RPMI8226 (cell line): ENCODE measurements at regions not wholly inside any gene's neighbourhood (a gene's known extent, or its start where the extent isn't known, plus 50 kb on each side); places are given as distances from the start of the nearest gene placed in this dataset.

Source experiments
- DNase-seq: peaks from one replicate; pipeline ENCODE4 v3.0.0-alpha.2; 2015

DNA sequence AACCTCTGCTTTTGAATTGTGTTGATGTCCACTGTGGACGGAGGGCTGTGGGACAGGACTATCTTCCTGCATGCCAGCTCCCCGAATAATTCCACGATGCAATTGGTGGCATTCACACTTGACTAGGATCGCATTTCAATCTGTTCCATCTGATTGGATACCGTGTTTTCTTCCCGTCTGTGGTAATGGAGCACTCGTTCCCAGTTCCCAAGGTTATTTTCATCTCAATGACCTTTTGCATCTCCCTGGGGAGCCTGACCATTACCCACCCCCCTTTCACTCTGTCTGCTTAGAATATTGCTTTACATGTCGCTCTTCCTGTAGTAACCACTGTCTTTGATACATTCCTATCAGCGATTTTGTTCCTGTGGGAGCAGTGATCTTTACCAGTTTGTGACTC, 402.2 kb upstream of the WWC1 start:
- DNase-seq: no peak

DNA sequence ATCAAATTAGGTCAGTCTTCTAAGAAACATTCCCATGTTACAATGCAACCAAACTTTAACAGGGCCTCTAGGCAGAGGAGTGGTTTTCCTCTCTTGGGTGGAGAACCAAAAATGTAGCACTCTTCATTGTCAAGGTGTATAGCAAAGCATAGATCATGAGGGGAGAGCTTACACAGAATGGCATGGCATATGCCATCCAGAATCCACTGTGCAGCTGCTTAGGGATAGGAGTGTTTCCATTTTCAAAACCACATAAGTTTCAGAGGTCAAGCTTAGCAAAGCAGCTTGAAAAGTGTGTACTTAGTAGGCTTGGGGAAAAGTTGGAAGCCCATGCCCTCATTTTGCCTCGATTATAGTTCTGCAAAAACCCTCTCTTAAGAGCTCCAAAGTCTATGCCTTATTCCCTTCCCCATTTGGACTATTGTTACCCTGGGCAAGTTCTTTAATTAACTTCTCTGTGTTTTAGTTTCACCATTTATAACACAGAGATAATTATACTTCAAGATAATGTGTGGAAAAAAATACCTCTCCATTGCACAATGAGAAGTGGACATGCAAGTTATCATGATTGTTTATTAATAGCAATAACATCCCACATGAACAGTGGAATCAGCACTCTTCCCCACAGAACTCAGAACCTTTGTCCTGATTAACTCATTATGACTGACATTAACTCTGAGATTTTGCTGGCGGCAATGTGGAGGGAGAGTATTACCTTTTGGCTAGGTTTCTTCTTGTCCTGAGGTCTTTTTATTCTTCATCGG, 398.9 kb upstream of the WWC1 start:
- DNase-seq: no peak

DNA sequence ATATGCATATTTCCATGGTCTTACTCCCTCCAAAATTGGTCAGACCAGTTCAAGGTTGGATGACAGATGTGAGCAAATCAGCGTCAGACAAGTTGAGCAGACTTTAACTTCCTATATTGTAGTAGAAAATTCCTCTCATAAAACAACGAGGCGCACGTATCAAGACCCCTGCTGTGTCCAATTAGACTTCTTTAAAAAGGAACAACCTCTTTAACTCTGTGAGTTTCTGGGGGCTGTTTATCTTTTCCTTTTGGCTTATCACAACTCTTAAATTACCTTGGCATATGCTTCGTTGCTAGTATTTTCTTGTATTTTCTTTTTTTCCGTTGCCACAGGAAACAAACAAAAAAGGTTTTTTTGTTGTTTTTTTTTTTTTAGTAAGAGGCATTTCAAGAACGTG, 398.2 kb upstream of the WWC1 start:
- DNase-seq: no peak

DNA sequence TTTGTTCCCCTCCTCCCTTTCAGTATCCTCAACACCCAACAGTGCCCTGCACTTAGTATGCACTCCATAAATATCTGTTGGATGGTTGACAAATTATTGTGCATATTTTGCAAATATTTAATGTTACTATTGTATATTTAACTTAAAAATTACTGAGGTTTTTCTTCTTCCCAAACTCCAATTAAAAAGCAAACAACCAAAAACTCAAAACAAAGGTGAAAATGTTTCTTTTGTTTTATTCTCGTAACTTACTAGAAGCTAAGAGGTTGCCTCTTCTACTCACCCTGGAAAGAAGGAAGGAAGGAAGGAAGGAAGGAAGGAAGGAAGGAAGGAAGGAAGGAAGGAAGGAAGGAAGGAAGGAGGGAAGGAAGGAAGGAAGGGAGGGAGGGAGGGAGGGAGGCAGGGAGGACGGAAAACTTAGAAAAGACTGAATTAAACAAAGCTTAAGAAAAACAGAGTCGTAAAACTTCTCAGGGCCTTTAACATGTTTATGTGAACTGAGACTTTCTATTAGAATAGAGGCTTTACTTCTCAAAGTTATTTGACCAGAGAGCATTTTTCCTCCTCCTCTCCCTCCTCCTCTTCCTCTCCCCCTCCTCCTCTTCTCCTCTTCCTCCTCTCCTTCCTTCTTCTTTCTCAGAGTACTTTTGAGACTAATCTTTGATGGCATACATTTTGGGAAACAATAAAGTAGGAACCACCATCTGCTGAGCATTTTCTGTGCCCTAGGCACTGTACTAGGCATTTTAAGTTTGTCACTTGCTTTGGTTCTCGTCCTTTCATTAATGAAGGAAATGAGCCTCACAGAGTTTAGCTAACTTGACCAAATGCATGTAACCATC, 396.6 kb upstream of the WWC1 start:
- no peak for DNase-seq

DNA sequence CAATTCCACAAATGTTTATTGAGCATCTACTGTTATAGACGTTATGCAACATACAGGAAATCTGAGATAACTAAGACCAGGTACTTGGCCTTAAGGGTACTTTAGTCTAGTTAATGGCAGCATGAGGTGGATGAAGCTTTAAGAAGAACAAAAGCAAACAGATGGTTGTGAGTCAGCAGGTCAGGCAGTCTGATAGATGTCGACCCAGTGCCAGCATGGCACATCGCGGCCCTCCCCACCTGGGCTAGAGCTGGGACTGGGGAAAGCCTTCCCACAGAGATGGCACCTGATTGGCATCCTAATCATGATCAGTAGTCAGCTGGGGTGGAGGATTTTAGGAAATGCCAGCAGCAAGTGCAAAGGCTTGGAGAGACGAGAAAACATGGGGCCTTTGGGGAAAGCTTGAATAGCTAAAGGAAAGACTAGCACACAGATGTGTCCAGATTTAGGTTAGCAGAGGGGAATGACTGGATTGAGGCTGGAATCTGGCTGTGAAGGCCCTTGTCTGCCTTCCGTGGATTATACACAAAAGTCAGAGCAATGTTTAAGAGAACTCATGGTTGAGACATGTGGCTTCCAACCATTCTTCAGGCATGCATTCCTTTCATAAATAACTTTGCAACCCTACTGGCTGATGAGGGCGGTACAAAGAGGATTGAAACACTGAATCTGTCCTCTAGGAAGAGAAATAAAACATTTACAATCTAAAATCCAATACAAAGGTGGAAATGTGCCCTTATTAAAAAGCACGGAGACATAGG, 395.4 kb upstream of the WWC1 start:
- DNase-seq: no peak

DNA sequence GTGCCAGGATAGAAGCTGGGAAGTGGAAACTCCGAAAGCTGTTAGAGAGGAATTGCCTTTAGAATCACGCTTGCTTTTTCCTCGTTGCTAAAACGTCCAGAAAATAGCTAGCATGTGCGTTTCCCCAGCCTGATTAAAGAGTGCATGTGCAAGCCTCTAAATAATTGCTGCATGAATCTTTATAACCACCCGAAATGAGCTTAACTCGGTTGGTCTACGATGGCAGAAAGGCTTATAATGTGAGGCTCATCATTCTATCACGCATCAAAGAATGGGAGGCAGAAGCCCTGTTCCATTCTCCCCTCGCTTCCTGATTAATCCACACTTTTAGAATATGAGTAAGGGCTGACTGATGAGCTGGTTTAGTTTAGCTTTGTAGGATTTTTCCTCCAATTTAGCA, 394.6 kb upstream of the WWC1 start:
- no peak for DNase-seq

DNA sequence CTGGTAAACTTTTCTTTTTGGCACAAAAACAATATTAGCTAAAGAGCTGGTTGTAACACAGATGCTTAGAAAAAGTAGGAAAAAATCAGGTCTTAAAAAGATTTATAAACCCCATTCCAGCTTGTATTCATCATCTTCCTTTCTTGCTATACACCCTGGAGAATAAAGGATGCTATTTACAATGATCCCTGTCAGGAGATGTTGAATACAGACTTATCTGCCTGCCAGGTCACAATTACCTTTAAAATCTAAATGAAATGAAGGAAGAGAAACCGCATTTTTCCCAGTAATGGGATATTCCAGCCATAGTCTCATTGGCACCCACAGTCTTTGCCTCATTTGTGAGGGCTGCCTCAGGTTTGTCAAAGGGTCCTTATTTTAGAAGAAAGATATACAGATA, 394.1 kb upstream of the WWC1 start:
- no peak for DNase-seq

DNA sequence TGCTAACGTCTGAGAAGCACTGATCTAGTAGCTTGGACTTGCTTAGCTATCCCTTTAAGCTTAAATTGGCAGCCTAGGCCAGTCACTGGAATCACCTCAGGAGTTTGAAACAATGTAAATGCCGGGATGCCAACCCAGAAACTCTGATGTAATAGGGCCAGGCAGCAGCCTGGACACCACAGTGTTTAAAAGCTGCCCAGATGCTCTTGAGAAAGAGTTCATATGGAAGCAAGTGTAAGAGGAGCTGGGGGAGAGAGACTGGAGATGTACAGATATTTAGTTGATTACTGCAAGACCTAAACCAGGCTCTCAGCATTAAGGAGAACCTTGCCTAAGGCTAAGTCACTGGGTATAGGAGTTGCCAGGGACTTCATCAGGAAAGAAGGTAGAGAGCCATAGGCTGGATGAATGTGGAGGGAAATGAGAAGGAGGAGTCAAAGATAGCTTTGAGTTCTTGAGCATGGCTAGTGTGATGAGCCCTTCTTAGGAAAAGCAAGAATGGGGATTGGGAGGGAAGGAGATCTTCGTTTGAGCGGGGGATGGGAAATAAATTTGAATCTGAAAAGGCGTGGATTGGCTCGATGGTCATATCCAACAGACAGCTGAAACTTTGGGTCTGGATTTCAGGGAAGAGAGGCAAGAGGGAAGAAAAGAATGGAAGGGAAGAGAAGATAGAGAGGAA, 392.9 kb upstream of the WWC1 start:
- DNase-seq: no peak

DNA sequence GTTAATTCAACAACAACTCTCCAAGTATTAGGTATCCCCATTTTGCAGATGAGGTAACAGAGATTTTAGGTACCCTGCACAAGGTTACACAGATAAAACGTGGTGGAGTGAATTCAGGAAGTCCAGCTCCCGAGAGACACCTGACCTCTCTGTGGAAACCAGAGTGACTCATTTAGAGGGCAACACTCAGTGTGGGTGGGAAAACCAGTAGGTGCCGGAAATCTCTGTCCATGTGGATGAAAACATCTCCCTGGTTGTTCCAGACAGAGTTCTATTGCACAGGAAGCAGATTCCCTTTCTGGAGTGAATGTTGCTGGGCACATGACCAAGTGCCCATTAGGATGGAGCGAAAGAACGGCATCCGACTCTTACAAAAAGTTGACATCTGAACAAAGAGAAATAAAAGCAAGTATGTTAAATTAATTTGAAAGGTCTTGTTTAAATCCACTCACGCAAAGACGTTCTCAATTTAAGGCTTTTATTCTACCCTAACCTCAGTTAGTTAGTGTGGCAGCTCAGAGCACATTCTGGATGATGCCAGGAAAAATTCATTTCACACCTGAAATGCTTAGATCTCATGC, 391.9 kb upstream of the WWC1 start:
- DNase-seq: no peak

DNA sequence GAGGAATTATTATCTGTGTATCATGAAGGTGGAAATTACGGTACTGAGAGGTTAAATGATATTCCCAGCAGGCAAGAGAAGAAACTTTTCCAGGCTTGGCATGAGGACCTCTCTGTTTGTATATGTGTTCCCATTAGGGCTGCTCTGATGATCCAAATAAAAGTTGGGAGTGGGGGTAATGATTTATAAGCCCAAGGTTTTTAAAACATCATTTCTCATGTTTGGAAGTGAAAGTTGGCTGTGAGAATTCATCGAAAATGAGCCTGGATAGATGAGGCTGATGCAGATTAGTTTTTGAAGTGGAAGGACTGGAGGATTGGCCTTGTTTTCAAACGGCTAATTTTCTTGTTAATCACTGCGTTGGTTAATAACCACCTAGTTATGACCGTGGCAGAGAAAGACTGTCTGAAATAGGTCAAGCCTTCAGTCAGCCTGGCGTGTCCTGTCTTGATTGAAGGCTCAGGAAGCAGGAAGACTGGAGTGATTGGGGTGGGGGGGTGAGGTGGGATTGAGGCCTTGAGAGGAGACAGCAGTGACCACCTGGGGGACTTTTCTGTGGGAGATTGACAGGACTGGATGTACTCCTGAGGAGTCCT, 391.0 kb upstream of the WWC1 start:
- DNase-seq: no peak

DNA sequence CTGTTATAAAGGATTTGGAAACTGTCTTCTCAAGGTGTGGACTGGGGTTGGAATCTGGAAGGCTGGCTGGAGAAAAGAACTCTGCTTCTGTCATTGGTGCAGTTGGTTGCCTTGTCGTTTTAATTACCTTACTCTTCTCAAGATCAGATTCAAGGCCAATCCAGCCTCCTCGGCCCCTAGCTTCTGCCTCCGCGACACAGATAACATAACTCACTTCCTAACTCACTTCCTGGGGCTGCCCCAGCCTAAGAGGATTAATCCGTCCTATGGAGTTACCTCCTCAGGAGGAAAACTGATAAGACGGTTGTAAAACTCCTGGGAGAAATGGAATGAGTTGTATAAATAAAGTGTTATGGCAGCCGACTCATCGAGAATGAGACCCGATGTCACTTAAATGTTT, 389.1 kb upstream of the WWC1 start:
- DNase-seq: no peak

DNA sequence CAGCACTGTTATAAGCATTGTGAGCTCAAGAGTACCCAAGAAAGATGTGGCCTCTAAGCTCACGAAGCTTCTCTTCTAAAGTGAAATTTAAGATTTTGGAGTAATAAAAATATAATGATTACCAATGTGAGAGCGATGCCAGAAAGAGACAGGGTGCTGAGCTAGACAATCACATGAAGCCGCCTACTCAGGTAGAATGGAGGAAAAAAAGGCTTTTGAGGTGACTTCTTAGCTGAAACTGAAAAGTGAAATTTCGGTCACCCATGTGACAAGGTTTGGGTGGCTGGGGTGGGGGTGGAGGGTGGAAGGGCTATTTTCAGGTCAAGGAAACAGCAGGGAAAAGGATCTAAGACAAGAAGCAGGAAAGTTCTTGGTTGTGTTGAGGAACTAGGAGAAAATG, 388.2 kb upstream of the WWC1 start:
- no peak for DNase-seq

DNA sequence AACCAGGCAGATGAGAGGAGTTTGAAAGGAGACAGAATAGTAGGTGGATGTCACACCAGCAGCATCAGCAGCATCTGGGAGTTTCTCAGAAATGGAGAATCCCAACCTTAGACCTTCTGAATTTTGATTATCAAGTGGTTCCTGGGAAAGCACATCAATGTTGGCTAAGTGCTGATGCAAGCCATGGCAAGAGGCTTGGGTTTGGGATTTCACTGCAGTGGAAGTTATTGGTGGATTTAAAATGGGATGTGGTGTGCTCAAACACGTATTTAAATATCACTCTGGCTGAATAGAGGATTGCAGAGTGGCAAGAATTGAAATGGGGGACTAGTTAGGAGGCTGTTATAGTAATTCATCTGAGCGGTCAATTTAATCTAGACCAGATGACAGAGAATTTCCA, 387.8 kb upstream of the WWC1 start:
- DNase-seq: no peak

DNA sequence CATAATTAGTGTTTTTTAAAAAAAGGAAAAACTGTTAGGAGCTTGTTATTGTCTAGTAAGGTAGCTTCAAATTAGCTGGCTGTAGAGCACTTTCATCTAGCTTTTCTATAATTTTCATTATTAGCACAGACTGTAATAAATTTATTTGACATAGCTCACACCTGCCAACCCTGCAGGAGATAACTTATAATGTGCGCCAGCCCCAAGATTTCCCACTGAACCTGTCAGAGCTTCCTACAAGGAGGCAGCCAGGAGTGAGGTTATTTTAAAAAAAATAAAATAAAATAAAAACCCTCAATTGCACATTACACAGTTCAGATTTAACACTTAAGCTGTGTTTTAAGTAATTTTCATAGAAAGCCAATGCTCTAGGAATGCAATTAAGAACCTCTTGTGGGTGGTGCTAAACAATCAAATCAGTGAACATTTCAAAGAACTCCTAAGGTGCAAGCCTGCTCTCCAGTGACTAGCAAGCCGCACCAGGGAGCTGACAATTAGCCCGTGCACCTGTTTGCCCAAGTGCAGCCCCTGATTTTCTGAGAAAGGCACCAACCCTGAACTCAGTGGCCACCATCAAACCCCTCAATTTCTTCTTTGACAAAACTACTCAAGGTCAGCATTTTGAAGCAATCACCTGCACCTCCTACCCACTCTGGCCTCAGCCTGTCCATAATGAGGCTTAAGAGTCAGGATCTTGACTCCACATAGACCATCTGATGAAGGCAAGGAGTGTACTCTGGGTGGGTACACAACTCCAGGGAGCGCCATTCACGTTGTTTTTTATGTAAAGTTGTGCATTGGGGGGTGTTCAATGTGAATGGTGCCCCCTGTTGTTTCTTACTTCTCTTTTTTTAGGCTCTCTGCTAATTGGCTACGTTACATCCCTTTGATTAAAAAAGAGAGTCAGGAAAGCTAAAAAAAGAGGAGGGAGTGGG, 385.3 kb upstream of the WWC1 start:
- no peak for DNase-seq

DNA sequence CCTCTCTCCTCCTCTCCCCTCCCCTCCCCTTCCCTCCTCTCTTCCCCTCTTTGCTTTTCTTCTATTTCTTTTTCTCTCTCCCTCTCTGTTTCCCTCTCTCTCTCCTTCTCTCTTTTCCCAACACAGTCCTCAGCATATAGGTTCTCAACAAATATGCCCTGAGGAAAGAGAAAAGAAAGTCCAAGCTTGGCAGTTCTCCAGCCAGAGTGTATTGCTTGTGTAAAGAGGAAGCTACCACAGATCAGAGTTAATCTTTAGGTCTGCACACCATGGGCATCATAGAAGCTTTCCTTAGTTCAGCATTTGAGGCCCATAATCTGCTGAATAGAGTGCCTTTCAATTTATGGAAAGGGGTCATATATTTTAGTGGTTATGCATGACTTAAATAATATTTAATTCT, 382.8 kb upstream of the WWC1 start:
- peak; percentile 15 for DNase-seq

DNA sequence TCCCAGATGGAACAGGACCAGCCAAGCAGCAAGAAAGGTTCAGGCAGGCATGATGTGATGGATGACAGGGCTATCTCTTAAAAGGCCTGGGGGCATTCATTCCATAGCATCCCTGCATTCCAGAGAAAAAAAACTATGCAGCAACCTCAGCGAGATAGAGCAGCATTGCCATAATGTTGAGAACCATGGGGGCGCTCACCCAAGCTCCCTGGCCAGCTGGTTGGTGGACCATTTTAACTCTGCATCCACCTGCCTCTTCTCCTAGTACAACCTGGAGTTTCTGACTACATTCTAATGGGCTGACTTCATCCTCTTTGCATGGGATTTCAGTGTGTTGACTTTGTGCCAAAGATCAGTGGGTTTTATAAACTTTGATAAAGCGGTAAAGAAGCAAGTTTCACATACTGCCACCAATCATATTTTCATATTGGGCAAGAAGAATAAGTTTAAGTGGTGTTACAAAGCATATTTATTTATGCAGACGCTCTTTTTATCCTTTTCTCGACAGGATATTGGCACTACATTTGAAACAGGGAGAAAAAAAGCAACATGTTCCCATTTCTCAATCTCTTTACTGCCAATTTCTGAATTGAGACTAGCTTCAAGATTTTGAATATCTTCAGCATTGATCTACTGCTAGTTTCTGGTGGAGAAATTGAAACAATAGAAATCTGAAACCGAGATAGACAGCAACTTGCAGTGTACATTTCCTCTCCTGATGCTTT, 378.3 kb upstream of the WWC1 start:
- no peak for DNase-seq

DNA sequence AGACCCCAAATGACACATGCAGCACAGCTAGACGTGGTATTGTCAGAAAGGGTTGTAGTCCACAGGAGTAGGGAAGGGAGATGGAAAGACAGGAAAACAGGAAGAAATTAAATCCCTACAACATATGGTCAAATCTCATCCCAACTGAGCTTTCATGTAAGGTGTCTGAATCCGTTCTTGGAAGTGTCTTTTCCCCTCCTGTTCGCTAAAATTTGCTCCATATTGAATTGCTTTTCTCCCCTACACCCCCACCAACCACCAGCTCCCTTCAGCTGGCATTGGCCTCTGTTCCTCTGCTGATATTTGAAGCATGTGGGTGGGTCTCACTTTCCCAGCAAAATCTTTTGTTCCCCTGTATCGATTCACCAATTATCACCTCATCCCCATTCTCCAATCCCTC, 376.2 kb upstream of the WWC1 start:
- DNase-seq: no peak

DNA sequence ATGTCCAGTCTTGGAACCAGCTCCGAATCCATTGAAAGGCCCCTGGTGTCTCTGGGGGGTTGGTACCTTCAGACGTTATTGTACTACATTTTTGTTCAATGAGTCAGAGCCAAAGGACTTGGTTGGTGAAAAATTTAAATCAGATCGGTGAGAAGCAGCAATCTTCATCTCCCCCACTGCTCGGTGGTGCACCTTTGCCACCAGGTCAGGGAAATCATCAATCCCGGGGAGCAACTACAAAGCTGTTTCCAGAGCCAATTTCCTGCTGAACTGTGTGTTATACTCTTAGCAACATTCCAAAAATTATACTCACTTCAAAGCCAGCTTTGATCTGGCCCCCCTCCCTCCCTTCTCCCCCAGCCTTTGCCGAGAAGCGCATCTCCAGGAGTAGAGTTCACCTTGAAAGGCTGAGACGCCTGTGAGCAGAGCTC, 375.2 kb upstream of the WWC1 start:
- DNase-seq: no peak

DNA sequence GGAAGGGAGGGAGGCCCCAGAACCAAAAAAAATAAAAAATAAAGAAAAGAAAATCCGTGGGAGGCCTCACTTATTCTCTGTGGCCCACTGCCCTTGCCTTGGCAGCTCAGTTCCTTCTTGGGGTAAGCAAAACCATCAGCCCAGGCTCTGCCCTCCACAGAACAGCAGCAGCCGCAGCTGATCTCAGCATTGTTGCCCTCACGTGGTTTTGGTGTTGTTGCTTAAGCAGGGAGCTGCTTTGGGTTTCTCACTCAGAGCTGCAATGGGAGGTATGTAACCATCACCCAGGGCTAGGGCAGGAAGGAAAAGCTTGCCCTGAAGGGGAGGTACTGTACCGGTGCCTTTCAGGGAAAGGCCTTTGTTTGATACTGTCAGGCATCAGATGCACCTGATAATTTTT, 374.7 kb upstream of the WWC1 start:
- peak; percentile 7 for DNase-seq

DNA sequence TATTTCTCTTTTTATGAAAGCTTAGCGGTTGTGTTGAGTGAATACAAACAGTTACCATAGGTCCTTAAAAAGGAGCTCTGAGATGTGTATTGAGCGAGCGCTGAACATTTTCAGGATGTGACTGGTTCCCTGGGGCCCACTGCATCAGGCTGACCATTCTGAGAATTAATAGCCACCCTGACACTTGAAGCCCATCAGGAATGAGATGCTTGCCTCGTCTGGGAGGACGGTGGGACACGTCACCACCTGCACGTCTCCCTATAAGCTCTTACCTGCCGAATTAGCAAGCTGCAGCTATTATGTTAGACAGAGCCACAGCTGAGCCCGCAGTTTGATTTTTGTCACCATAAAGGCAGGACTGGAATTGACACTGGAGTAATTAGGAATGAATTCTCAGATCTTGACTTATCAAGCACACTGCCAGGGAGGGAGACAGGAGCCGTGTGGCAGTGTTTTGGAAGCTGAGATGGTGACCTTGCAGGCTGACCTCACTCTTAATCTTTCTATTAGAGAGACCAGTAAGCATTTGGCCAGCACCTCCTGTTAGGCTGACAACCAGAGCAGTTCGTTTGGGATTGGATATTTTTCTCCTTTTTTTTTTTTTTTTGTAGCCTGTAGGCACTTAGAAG, 373.1 kb upstream of the WWC1 start:
- DNase-seq: no peak
